HG02870 (cell line): ENCODE measurements at regions not wholly inside any gene's neighbourhood (a gene's known extent, or its start where the extent isn't known, plus 50 kb on each side); places are given as distances from the start of the nearest gene placed in this dataset.
"Not testable (repeated sequence)": the region's sequence is repeated elsewhere in the genome, so short reads cannot be mapped to it uniquely, and the experiment has no call there.

Experiments used
- ATAC-seq: cut with Tn5 transposase; IDR thresholded peaks from one replicate; pipeline ENCODE4 v1.9.1; 2021; ENCODE audit warnings: mild to moderate bottlenecking, moderate library complexity; ENCODE audit not compliant: unreplicated experiment

DNA sequence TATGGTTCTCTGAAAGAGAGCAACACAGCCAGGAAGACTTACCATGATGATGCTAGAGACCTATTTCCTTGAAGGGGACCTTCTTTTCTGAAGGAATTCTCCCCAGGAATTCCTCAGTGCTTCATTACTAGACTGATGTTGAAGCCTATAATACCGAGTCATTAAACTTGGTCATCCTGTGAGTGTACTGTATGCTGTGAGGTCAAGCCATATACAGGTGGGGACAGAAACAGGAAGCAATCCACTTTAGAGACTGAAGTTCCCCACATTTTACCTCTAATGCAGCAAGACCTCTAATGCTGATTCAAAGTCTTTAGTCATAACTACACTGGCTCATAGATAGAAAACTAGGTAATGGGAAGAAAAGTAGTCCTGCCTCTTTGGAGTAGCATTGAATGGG is 77.1 kb upstream of the RASEF start:
- ATAC-seq, result no peak

DNA sequence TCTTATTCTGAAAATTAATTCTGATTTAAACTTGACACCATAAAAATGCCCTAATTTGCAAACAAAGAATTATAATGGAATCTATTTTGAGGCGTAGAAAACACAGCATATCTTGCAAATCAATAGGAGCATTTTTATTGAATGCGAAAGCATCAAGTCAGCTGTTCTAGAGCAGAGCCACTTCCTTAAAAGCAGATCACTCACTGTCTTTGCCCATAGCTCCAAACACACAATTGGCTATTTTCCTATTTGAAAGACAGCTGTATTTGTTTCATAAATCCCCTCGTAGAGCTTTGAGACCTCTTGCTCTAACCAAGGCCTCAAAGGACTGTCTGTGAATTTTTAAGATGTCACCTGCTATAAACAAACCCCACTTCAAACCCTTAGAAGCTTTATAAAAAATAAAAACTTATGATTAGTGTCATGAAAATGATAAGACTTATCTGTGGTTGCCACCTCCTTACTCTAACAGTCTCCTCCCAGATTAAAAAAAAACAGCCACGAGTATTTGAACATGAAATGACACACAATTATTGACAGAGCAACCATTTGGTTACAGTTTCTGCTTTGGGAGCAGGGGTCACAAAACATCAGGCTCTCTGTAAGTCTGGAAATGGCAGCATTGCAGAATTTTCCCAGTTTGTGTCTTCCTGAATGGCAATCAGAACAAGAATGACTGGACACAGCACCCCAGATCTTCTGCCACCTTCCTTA is 75.6 kb upstream of the RASEF start:
- ATAC-seq, result no peak

GRCh38 chr9:83133316-83133715 is 70.4 kb upstream of the RASEF start:
- no peak for ATAC-seq

GRCh38 chr9:83132768-83133167 is 69.8 kb upstream of the RASEF start:
- ATAC-seq, result no peak

GRCh38 chr9:83130541-83130940 is 67.6 kb upstream of the RASEF start:
- no peak for ATAC-seq

GRCh38 chr9:83125671-83126070 is 62.7 kb upstream of the RASEF start:
- ATAC-seq, result no peak

DNA sequence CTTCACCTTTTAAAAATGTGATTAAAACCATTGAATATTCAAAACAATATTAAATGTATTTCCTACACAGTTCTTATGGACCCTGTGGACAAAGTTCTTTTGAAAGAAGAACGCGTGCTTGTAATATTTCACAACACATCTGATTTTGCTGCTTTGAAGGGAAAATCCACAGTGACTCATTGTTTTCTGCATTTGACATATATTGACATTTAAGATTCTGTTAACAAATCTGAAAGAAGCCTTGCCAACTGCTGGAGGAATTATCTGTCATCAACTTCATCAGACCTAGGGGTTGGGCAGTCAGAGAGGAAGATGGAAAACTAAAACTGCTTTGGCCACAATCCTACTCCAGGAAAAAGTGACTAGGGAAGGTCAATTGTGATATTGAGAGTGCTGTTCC is 56.9 kb upstream of the RASEF start:
- no peak for ATAC-seq

GRCh38 chr9:83116026-83116425 is 53.1 kb upstream of the RASEF start:
- no peak for ATAC-seq

DNA sequence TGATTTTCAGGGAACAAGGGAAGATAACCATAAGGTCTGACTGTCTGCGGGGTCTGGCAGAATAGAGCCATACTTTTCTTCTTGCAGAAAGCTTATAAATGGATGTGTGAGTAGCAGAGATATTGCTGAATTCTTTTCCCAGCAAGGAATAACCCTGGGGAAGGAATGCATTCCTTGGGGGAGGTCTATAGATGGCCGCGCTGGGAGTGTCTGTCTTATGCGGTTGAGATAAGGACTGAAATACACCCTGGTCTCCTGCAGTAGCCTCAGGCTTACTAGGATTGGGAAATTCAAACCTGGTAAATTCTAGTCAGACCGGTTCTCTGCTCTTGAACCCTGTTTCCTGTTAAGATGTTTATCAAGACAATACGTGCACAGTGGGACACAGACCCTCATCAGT is 50.5 kb upstream of the RASEF start:
- ATAC-seq, result not testable (repeated sequence)
